ENCODE measurements at regions not wholly inside any gene's neighbourhood (a gene's known extent, or its start where the extent isn't known, plus 50 kb on each side); places are given as distances from the start of the nearest gene placed in this dataset.

DNA sequence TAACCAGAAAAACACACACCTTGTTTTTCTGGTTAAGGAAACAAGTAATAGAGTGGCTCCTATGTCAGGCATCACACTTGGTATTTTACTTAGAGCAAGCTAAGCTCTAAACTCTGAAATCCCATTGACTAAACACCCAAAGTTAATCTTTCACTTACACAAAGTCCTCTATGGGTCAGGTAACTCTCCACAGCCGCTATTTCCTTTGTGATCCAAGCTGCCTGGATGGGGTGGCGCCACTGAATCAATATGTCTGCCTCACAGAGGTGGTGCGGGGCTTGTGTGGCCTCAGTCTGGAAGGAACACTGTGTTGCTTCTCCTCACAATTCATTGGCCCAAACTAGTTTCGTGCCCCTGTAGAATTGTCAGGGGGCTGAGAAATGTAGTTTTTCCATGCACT is 160.0 kb upstream of the E2F7 start:
- TF ChIP-seq, protein P1, sequence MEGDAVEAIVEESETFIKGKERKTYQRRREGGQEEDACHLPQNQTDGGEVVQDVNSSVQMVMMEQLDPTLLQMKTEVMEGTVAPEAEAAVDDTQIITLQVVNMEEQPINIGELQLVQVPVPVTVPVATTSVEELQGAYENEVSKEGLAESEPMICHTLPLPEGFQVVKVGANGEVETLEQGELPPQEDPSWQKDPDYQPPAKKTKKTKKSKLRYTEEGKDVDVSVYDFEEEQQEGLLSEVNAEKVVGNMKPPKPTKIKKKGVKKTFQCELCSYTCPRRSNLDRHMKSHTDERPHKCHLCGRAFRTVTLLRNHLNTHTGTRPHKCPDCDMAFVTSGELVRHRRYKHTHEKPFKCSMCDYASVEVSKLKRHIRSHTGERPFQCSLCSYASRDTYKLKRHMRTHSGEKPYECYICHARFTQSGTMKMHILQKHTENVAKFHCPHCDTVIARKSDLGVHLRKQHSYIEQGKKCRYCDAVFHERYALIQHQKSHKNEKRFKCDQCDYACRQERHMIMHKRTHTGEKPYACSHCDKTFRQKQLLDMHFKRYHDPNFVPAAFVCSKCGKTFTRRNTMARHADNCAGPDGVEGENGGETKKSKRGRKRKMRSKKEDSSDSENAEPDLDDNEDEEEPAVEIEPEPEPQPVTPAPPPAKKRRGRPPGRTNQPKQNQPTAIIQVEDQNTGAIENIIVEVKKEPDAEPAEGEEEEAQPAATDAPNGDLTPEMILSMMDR (IDR thresholded peaks at IDR 0.05): no peak
- no peak for TF ChIP-seq POLR2AphosphoS5 (IDR thresholded peaks at IDR 0.05)
- no peak for TF ChIP-seq POLR2A (IDR thresholded peaks at IDR 0.05)
